ENCODE measurements at regions not wholly inside any gene's neighbourhood (a gene's known extent, or its start where the extent isn't known, plus 50 kb on each side); places are given as distances from the start of the nearest gene placed in this dataset.
"Not testable (repeated sequence)": the region's sequence is repeated elsewhere in the genome, so short reads cannot be mapped to it uniquely, and the experiment has no call there.

DNA sequence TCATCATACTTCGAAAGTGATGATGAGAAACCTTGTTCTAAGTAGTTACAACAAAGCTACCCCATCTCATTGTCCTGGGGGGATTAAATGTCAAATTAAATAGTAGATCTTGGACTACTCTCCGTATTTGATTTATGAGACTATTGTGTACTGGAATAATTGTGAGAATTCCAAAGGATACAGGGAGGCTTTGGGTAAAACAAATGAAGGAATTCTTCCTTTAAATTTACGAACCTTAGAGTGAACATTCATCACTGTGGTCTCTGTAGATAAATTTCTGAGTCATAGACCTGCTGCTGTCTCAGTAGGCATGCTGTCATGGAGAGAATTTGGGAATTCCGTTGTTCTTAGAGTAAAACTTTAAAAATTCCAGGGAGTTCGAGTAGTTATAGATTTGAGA is 836.2 kb downstream of the DNAH5 start:
- Histone ChIP-seq H3K27ac (no peak overlapping the region), H3K4me2 (no peak overlapping the region), H3K4me1 (ENCODE audit: insufficient read depth) (no peaks in the 10 kb centered on the region), H3K9me2 (replicated peaks; ENCODE audit: insufficient read depth) (no peaks in the 10 kb centered on the region), H3K9me3 (ENCODE audit: low read depth) (no peaks in the 10 kb centered on the region), H3K79me2 (no peaks in the 10 kb centered on the region), H3K36me3 (replicated peaks; ENCODE audit: insufficient read depth, low read depth) (no peaks in the 10 kb centered on the region), H4K20me1 (ENCODE audit: insufficient read depth, poor library complexity, severe bottlenecking) (no peaks in the 10 kb centered on the region), H2AFZ (no peak overlapping the region), H3K27me3 (no peaks in the 10 kb centered on the region), H3K4me3 (no peak overlapping the region)
- TF ChIP-seq EZH2phosphoT487 (IDR thresholded peaks at IDR 0.05; ENCODE audit: low read depth, severe bottlenecking, unreplicated experiment), result no peak
- no peak for TF ChIP-seq CTCF (IDR thresholded peaks at IDR 0.05; ENCODE audit: poor library complexity)
- TF ChIP-seq EZH2 (IDR thresholded peaks at IDR 0.05; ENCODE audit: borderline replicate concordance), result no peak
- 74% methylated on average over 5 of the region's 5 CpGs for WGBS (ENCODE audit: low lambda C conversion rate, missing lambda C conversion rate)
- no peak for DNase-seq (ENCODE audit: low spot score)

DNA sequence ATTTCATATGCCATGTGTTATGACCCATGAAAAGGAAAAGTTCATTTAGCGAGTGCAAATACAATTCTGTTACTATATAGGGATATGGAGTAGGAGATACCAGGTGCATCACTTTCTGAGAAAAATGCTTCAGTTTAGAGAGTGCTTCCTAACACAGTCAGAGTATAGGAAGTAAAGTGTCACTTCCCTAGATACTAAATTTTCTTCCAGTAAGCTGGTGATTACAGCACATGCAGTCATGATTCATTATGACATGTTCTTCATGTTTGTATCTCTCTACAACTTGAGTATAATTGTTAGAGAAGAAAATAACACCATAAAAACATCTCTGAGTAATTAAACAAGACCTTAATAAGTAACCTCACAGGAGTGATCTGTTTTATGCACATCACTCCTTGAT is 837.0 kb downstream of the DNAH5 start:
- TF ChIP-seq CTCF (IDR thresholded peaks at IDR 0.05; ENCODE audit: poor library complexity) (no peak), EZH2 (IDR thresholded peaks at IDR 0.05; ENCODE audit: borderline replicate concordance) (no peak), EZH2phosphoT487 (IDR thresholded peaks at IDR 0.05; ENCODE audit: low read depth, severe bottlenecking, unreplicated experiment) (no peak)
- 95% methylated on average over 1 of the region's 1 CpG for WGBS (ENCODE audit: low lambda C conversion rate, missing lambda C conversion rate)
- Histone ChIP-seq H3K36me3 (replicated peaks; ENCODE audit: insufficient read depth, low read depth) (no peaks in the 10 kb centered on the region), H3K4me2 (no peak overlapping the region), H2AFZ (no peak overlapping the region), H3K27me3 (no peaks in the 10 kb centered on the region), H3K4me3 (no peak overlapping the region), H3K79me2 (no peaks in the 10 kb centered on the region), H3K9me2 (replicated peaks; ENCODE audit: insufficient read depth) (no peaks in the 10 kb centered on the region), H3K27ac (no peak overlapping the region), H3K9me3 (ENCODE audit: low read depth) (no peaks in the 10 kb centered on the region), H4K20me1 (ENCODE audit: insufficient read depth, poor library complexity, severe bottlenecking) (no peaks in the 10 kb centered on the region), H3K4me1 (ENCODE audit: insufficient read depth) (no peaks in the 10 kb centered on the region)
- no peak for DNase-seq (ENCODE audit: low spot score)

GRCh38 chr5:13081116-13081515 is 863.4 kb downstream of the DNAH5 start:
- no peak overlapping the region for H3K4me2 ChIP-seq
- H3K79me2 ChIP-seq, result no peaks in the 10 kb centered on the region
- WGBS (ENCODE audit: low lambda C conversion rate, missing lambda C conversion rate), result 77% methylated on average over 4 of the region's 4 CpGs
- H3K36me3 ChIP-seq (replicated peaks; ENCODE audit: insufficient read depth, low read depth), result no peaks in the 10 kb centered on the region
- no peaks in the 10 kb centered on the region for H3K9me3 ChIP-seq (ENCODE audit: low read depth)
- TF ChIP-seq CTCF (IDR thresholded peaks at IDR 0.05; ENCODE audit: poor library complexity), result no peak
- TF ChIP-seq EZH2 (IDR thresholded peaks at IDR 0.05; ENCODE audit: borderline replicate concordance), result no peak
- no peak for TF ChIP-seq EZH2phosphoT487 (IDR thresholded peaks at IDR 0.05; ENCODE audit: low read depth, severe bottlenecking, unreplicated experiment)
- no peak overlapping the region for H2AFZ ChIP-seq
- no peak overlapping the region for H3K27ac ChIP-seq
- H4K20me1 ChIP-seq (ENCODE audit: insufficient read depth, poor library complexity, severe bottlenecking), result no peaks in the 10 kb centered on the region
- H3K4me1 ChIP-seq (ENCODE audit: insufficient read depth), result no peaks in the 10 kb centered on the region
- no peaks in the 10 kb centered on the region for H3K9me2 ChIP-seq (replicated peaks; ENCODE audit: insufficient read depth)
- H3K27me3 ChIP-seq, result no peaks in the 10 kb centered on the region
- no peak for DNase-seq (ENCODE audit: low spot score)
- H3K4me3 ChIP-seq, result no peak overlapping the region

- H3K27ac ChIP-seq; H3K79me2 ChIP-seq; H3K27me3 ChIP-seq; H3K9me3 ChIP-seq (ENCODE audit: low read depth); H3K4me2 ChIP-seq; H3K4me1 ChIP-seq (ENCODE audit: insufficient read depth); H3K36me3 ChIP-seq (replicated peaks; ENCODE audit: insufficient read depth, low read depth); H2AFZ ChIP-seq; DNase-seq (ENCODE audit: low spot score); H3K4me3 ChIP-seq; H4K20me1 ChIP-seq (ENCODE audit: insufficient read depth, poor library complexity, severe bottlenecking); H3K9me2 ChIP-seq (replicated peaks; ENCODE audit: insufficient read depth): not testable (repeated sequence)
- WGBS (ENCODE audit: low lambda C conversion rate, missing lambda C conversion rate), result 83% methylated on average over 4 of the region's 4 CpGs
Measured at GRCh38 chr5:13072936-13073335, 871.6 kb downstream of the DNAH5 start.

All from hepatocyte (in vitro differentiated cells).